Vagina (tissue), 2 donors: ENCODE measurements at regions not wholly inside any gene's neighbourhood (a gene's known extent, or its start where the extent isn't known, plus 50 kb on each side); places are given as distances from the start of the nearest gene placed in this dataset.

Experiments used
- DNase-seq, 2 donors: peaks; one replicate each; pipeline ENCODE4 v3.0.0-alpha.2; 2017; ENCODE audit errors: extremely low spot score in 2 of 2
- H3K27ac ChIP-seq: fragments of 200-600 bp; sonication (generic); one replicate; pipeline ENCODE4 v1.5.1; 2019
- H3K27me3 ChIP-seq: fragments of 200-600 bp; sonication (generic); one replicate; pipeline ENCODE4 v1.5.1; 2019
- H3K36me3 ChIP-seq, 2 donors: fragments of 200-600 bp; sonication (generic); one replicate each; pipeline ENCODE4 v1.5.1; 2017 to 2019
- H3K4me1 ChIP-seq: fragments of 200-600 bp; sonication (generic); one replicate; pipeline ENCODE4 v1.5.1; 2019
- H3K4me3 ChIP-seq, 2 donors: fragments of 200-600 bp; sonication (generic); 1 replicate in 1 of 2; 2 replicates in 1 of 2; pipeline ENCODE4 v1.5.1; 2016 to 2019
- H3K9me3 ChIP-seq: fragments of 200-600 bp; sonication (generic); one replicate; pipeline ENCODE4 v1.5.1; 2019
- POLR2A ChIP-seq, 2 donors: fragments of 450-650 bp; IDR thresholded peaks; one replicate each; pipeline ENCODE4 v1.6.1; 2017; ENCODE audit warnings: antibody characterized with exemption in 2 of 2, mild to moderate bottlenecking in 2 of 2, moderate library complexity in 2 of 2
- POLR2AphosphoS5 ChIP-seq, 2 donors: sonication (generic); formaldehyde crosslinking; IDR thresholded peaks; one replicate each; pipeline ENCODE4 v1.9.0; 2017; ENCODE audit warnings: antibody characterized with exemption in 2 of 2, mild to moderate bottlenecking in 2 of 2, low read depth in 1 of 2; ENCODE audit not compliant: insufficient read depth in 1 of 2
- intact Hi-C: fragments of 100-400 bp; cut with DNase I; formaldehyde crosslinking; loops from one replicate; pipeline ENCODE4 v1.15.1; 2023
- TF ChIP-seq, protein P1 (sequence below), 3 experiments: fragments of 450-650 bp in 2 of 3; fragments of 200-600 bp in 1 of 3; sonication (generic) in 1 of 3; IDR thresholded peaks; one replicate each; pipeline ENCODE4 v1.5.1; 2017 to 2019; ENCODE audit warnings: antibody characterized with exemption in 3 of 3, mild to moderate bottlenecking in 2 of 3, moderate library complexity in 2 of 3

DNA sequence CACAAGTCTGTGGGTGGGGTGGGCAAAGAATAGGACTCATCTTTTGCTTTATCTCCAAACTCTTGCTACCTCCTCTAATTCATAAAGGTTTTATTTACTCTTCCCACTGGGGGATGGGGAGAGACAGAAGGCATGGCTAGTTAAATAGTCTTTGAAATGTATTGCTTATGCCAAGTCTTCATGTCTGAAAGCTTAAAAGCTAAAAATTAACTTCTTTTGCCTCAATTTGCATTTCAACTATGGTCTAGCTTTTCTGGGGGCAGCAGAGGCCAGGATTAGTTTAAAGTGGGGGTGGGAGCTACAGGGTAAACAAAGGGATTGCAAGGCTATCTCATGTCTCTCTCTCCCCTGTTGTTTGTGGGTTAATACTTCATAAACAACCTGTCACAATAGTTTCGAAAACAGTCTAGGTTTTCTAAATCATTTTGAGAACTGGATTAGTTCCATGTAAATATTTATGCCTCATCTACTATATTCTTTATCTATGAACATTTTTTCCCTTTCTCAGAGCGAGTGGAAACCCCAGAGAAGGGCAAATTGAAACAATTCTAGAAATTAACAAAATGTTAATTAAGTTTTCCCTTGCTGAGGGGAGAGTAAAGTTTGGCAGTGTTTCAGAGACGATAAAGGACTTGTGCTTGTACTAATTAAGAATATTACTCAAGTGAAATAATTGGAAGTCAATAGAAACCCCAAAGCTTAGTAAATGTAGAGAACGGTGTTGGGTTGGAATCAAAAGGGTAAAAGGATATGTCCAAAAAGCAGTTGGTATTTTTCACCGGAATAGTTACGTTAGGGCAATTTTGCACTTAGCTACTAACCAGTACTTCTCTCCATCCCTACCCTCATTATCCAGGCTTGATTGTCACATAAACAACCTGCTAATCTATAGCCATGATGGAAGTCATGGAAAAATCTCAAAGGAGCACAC lies 182.2 kb downstream of the GIPC2 start:
- DNase-seq = no peak
- intact Hi-C loops = no loop called here
- no peaks in the 10 kb centered on the region for H3K27me3 ChIP-seq
- no peak for TF ChIP-seq POLR2AphosphoS5 (IDR thresholded peaks at IDR 0.05; ENCODE audit: insufficient read depth in 1 of 2, low read depth in 1 of 2)
- TF ChIP-seq, protein P1, sequence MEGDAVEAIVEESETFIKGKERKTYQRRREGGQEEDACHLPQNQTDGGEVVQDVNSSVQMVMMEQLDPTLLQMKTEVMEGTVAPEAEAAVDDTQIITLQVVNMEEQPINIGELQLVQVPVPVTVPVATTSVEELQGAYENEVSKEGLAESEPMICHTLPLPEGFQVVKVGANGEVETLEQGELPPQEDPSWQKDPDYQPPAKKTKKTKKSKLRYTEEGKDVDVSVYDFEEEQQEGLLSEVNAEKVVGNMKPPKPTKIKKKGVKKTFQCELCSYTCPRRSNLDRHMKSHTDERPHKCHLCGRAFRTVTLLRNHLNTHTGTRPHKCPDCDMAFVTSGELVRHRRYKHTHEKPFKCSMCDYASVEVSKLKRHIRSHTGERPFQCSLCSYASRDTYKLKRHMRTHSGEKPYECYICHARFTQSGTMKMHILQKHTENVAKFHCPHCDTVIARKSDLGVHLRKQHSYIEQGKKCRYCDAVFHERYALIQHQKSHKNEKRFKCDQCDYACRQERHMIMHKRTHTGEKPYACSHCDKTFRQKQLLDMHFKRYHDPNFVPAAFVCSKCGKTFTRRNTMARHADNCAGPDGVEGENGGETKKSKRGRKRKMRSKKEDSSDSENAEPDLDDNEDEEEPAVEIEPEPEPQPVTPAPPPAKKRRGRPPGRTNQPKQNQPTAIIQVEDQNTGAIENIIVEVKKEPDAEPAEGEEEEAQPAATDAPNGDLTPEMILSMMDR (IDR thresholded peaks at IDR 0.05) = no peak
- TF ChIP-seq POLR2A (IDR thresholded peaks at IDR 0.05) = no peak
- no peaks in the 10 kb centered on the region for H3K36me3 ChIP-seq
- H3K9me3 ChIP-seq = no peaks in the 10 kb centered on the region
- H3K27ac ChIP-seq = no peak overlapping the region
- H3K4me3 ChIP-seq = no peak overlapping the region
- no peaks in the 10 kb centered on the region for H3K4me1 ChIP-seq

DNA sequence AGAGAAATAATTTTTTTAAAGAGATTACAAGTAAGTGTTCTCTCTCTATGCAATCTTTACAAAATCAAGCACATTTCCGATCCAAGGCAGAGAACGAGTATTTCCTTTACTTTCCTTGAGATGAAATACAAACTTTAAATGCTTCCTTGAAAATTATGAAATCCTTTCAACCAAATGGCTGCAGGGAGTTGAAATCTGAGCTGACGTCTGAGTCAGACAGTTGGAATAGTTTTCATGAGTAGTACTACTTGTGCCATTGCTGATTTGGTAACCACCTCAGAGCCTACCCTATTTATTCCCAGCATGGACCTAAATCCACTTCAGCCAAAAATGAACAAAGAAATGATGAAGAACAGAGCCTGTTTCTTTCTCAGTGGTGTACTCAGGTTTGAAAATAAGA lies 183.6 kb downstream of the GIPC2 start:
- no peaks in the 10 kb centered on the region for H3K36me3 ChIP-seq
- H3K9me3 ChIP-seq = no peaks in the 10 kb centered on the region
- no peak for DNase-seq
- H3K27me3 ChIP-seq = no peaks in the 10 kb centered on the region
- no peaks in the 10 kb centered on the region for H3K4me1 ChIP-seq
- no peak overlapping the region for H3K4me3 ChIP-seq
- no peak overlapping the region for H3K27ac ChIP-seq
- TF ChIP-seq, protein P1 (IDR thresholded peaks at IDR 0.05) = no peak
- TF ChIP-seq POLR2AphosphoS5 (IDR thresholded peaks at IDR 0.05; ENCODE audit: insufficient read depth in 1 of 2, low read depth in 1 of 2) = peak; percentile 30 to 70
- intact Hi-C loops = no loop called here

DNA sequence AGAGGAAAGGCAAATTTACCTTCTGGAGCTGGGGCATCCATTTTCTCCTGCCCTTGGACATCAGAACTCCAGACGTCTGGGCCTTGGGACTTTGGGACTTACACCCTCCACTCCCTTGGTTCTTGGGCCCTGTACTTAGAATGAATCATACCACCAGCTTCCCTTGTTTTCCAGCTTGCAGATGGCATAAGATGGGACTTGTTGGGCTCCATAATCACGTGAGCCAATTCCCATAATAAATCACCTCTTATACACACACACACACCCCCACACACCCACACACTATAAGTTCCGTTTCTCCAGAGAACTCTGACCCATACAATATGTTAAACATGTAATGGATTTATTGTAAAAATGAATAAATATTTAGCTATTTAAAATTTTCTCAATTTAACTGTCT lies 185.7 kb downstream of the GIPC2 start:
- Histone ChIP-seq H3K4me3 (no peak overlapping the region), H3K36me3 (no peaks in the 10 kb centered on the region), H3K9me3 (no peaks in the 10 kb centered on the region), H3K27ac (no peak overlapping the region), H3K27me3 (no peaks in the 10 kb centered on the region), H3K4me1 (no peaks in the 10 kb centered on the region)
- intact Hi-C loops = no loop called here
- no peak for DNase-seq
- TF ChIP-seq POLR2A (IDR thresholded peaks at IDR 0.05) = no peak
- TF ChIP-seq, protein P1 (IDR thresholded peaks at IDR 0.05) = no peak
- no peak for TF ChIP-seq POLR2AphosphoS5 (IDR thresholded peaks at IDR 0.05; ENCODE audit: insufficient read depth in 1 of 2, low read depth in 1 of 2)

DNA sequence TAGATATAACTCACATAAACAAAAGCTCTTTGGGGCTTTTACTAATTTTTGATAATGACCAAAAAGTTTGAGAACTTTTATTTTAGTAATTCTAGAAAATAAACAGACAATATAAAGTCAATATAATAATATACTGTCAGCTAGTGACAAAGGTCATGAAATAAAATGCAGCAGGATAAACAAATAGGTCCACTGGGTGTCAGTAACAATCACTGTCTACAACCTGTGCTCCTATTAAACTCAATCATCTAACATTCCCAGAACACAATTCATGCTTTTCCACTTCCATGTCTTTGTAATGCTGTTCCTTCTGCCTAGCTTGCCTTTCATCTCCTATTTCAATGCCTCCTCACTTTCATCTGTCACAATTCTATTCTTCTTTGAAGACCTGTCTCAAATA lies 186.1 kb downstream of the GIPC2 start:
- Histone ChIP-seq H3K9me3 (no peaks in the 10 kb centered on the region), H3K27ac (no peak overlapping the region), H3K36me3 (no peaks in the 10 kb centered on the region), H3K4me3 (no peak overlapping the region), H3K27me3 (no peaks in the 10 kb centered on the region), H3K4me1 (no peaks in the 10 kb centered on the region)
- no peak for DNase-seq
- no peak for TF ChIP-seq POLR2A (IDR thresholded peaks at IDR 0.05)
- no peak for TF ChIP-seq POLR2AphosphoS5 (IDR thresholded peaks at IDR 0.05; ENCODE audit: insufficient read depth in 1 of 2, low read depth in 1 of 2)
- TF ChIP-seq, protein P1 (IDR thresholded peaks at IDR 0.05) = no peak
- intact Hi-C loops = no loop called here

DNA sequence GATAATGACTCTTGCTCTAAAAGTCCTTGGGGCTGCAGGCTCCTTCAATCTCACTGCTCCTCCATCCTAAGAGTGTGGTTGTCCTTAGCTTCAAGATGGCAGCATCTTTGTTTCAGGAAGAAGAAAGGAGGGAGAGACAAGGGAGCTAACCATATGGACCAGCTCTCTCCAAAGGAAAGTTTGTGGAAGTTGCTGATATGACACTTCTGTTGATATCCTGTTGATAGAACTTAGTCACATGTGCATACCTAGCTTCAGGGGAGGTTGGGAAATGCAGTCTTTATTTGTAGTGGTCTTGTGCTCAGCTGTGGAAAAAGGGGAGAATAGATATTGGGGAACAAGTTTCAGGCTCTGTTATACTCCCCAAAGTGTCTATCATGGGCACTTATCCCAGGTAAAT lies 186.9 kb downstream of the GIPC2 start:
- intact Hi-C loops = no loop called here
- TF ChIP-seq POLR2AphosphoS5 (IDR thresholded peaks at IDR 0.05; ENCODE audit: insufficient read depth in 1 of 2, low read depth in 1 of 2) (no peak), POLR2A (IDR thresholded peaks at IDR 0.05) (no peak)
- TF ChIP-seq, protein P1 (IDR thresholded peaks at IDR 0.05) = no peak
- H3K4me1 ChIP-seq = no peaks in the 10 kb centered on the region

More for the DNA sequence above, 186.9 kb downstream of the GIPC2 start:
- H3K27ac ChIP-seq = no peak overlapping the region
- no peaks in the 10 kb centered on the region for H3K36me3 ChIP-seq
- no peaks in the 10 kb centered on the region for H3K27me3 ChIP-seq
- no peak for DNase-seq
- H3K4me3 ChIP-seq = no peak overlapping the region
- H3K9me3 ChIP-seq = no peaks in the 10 kb centered on the region
